HG02981 (cell line): ENCODE measurements at regions not wholly inside any gene's neighbourhood (a gene's known extent, or its start where the extent isn't known, plus 50 kb on each side); places are given as distances from the start of the nearest gene placed in this dataset.

Experiments
- ATAC-seq: cut with Tn5 transposase; IDR thresholded peaks from one replicate; pipeline ENCODE4 v1.9.1; 2021; ENCODE audit warnings: mild to moderate bottlenecking, moderate library complexity; ENCODE audit not compliant: unreplicated experiment

DNA sequence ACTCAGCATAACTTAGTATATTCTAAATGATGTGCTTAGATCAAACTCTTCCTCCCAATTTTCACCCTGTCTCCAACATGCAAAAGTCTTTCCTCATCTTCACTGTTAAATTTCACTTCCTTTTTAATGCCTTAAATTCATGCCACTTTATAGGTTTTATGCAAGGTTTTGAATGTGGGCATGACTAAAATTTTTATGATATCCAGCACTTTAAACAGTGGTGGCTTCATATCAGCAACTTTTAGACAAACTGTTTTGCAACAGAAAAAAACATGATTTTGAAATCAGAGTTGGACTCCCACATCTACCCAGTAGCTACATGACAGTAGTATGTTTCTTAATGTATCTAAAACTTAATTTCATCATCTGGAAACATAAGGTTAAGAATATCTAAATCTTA lies 84.7 kb upstream of the ZP4 start:
- no peak for ATAC-seq

DNA sequence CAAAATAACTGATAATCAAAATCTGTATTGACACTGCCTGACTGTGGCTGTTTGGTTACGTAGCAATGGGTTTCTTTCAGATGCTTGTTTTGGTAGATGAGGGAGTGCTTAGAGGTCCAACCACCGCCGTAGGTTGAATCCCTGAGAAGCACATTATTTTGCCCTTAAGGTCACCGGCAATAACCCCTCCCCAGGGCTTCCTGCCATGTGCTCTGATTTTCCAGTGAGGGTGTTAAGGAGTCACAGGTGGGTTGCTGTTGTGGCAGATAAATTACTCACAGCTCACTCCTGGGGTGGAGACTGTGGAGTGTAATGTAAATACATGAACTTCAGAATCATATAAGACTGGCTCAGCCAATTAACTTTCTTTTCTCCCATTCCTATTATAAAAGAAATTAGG lies 81.5 kb upstream of the ZP4 start:
- no peak for ATAC-seq

DNA sequence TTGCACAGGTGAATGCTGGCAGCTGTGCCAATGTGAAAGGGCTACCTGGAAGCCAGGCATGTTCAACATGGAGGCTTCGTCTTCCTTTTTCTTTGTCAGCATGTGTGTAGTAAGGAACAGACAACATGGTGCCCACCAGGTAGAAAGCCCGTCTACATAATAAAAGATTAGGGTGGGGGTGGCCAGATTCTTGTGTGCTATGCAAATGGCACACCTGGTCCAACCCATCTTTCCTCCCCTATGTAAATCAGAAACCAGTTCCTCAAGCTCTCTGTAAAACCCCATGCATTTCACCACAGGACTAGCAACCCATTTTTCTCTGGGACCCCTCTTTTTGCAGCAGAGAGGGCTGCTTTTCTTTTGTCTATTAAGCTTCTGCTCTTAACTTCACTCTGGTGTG lies 72.3 kb upstream of the ZP4 start:
- ATAC-seq, result no peak

DNA sequence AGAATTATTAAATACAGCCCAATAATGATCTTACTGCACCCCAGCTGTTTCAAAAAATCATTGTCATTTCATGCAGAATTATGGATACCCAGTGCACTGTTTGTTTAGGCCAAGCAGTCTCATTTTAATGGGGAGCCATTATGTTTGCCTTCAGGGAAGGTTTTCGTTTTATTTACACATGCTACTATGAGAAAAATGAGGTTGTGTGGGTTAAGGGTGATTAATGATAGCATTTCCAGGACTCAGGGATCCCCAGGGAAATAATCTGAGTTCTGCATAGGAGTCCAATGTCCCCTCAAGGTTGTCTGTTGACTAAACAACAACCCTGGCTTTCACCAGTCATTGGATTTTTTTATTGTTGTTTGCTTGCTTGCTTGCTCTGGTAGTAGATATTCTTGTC lies 71.0 kb upstream of the ZP4 start:
- no peak for ATAC-seq

DNA sequence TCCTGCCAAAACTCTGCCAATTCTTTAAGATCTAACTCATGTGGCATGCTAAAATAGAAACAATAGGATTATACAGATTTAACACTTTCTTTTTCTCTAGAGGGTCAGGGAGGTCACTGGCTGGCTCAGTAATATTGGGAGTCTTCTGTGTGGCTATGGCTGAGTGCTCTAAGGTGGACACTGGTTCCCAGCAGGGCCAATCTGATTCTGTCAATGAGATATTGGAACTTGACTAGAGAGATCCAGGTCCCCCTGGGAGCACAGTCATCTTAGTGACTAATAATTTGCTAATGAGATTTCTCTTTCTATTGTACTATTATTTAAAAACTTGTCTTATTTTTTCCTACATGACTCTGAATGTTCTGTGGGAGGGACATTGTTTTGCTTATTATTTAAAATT lies 69.1 kb upstream of the ZP4 start:
- ATAC-seq, result no peak

DNA sequence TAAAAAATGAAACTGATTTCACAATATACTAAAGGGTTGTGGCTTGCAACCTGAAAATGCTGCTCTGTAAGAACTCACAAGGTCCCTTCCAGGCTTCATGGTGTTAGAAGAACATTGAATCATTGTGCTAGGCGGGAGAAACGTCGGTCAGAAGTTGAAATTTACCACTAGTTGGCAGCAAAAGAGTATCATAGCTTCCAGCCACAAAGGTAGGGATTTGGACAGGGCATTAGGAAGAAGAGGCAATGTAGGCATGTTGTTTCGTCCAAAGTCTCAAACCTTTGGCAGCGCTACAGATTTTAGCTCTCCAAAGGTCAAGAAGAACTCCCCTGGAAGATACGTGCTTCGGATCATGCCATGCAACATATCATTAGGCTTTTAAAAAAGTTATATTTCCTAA lies 62.5 kb upstream of the ZP4 start:
- ATAC-seq, result no peak
